Stimulated activated naive CD4-positive, alpha-beta T cell treated with Interleukin-2 at 50 U/mL for 16 hours (primary cell): ENCODE measurements at regions not wholly inside any gene's neighbourhood (a gene's known extent, or its start where the extent isn't known, plus 50 kb on each side); places are given as distances from the start of the nearest gene placed in this dataset.

Experiments
- DNase-seq: peaks from one replicate; lab custom pipeline; 2025; lab: John Stamatoyannopoulos, UW

DNA sequence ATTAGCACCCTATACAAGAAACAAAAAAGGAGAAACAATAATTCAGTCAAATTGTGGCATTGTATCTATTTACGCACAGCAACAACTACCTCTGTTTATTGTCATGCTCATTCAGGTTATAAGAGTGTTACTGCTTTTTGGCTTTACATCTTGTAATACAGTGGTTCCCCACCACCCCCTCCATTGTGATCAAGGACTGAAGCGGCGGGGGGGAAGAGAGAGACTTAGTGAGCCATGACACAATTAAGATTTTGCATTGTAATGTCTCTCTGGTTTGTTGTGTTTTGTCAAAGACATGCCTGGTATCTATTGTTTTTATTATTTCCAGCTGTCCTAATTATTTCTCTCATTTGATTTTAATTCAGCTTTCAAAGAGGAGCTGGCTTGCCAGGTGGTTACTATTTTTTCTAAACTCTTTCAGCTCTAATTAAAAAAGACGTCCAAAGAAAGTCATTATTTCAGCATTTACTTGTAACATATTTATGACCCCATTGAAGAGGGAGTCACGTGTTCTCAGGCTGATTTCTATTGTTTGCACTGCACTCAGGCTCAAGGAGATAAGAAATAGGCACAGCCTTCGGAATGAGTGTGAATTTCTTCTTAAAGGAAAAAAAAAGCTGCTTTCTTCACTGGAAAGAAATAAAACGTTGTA, 234.4 kb upstream of the TBL1XR1 start:
- DNase-seq = no peak

DNA sequence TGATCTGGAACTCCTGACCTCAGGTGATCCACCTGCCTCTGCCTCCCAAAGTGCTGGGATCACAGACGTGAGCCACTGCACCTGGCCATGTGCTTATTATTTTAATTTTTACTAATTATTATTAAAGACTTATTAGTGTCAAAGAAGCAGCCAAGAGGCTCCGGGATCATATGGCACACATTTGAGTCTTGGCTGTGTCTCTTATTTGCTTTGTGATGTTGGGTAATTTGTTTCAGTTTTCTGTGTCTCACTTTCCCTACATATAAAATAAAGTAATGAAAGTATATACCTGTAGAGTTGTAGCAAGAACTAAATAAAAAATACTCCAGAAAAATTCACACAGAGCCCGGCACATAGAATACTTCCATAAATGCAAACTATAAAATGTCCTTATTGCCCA, 238.0 kb upstream of the TBL1XR1 start:
- no peak for DNase-seq

DNA sequence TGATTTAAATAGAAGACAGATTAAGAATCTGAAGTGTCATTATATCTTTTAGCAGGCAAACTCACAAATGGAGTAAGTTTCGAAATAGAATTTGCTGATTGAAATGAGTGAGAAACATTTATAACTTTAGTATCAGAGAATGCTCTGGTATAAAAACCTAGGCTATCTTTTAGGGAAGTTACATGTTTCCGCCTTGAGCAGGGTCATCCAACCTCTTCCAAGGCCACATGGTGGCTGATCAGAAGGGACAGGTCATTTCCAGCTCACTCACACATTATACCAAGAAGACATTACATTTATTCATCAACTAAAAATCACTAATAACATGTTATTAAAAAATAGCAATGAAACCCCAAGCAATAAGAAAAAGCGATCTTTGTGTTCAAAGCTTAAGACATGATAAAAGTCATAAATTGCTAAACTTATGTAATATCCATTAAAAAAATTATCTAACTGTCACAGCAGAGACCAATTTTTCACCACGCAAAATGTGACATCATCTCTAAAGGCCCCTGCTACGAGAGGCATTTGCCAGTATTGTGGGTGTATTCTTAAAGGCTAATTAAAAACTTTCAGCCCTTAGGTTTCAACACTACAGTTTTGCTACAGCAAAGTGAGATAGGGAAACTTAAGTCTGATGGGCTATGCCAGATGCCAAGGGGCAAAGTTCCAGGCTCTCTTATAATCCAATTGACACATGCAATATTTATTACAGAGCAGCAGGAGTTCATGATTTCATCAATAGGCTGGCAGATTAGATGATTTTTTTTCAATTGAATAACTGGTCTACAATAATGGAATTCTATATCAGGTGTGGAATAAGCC, 240.4 kb upstream of the TBL1XR1 start:
- no peak for DNase-seq

- no peak for DNase-seq
These were observed 241.4 kb upstream of the TBL1XR1 start for GRCh38 chr3:177438596-177439220.

DNA sequence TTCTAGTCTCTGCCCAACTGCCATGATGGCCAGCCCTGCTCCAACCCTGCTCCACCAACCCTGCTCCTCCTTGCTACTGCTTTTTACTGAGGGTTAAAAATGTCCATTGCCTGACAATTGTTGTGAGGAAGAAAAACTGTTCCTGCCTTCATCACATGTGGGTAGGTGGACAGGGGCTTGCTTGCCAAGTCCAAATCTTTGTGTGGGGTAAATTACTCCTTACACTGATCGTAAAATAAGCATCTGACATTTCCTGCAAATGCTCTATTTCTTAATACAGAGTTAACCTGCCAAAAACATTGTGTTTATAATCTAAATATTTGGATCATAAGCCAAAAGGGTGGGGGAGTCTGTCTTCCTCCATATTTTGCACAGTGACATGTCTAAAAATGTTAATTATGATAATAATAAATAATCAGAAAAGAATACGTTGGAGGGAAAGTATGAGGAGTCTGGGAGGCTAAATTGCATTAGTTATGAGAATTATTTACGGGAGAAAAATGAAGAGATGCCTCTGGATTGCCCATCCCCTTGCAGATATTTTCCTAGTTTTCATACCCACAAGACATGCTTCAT, 242.5 kb upstream of the TBL1XR1 start:
- DNase-seq = no peak

GRCh38 chr3:177440456-177441104, 243.3 kb upstream of the TBL1XR1 start:
- no peak for DNase-seq

GRCh38 chr3:177441276-177441812, 244.1 kb upstream of the TBL1XR1 start:
- no peak for DNase-seq

GRCh38 chr3:177441813-177442646, 244.7 kb upstream of the TBL1XR1 start:
- DNase-seq = no peak

DNA sequence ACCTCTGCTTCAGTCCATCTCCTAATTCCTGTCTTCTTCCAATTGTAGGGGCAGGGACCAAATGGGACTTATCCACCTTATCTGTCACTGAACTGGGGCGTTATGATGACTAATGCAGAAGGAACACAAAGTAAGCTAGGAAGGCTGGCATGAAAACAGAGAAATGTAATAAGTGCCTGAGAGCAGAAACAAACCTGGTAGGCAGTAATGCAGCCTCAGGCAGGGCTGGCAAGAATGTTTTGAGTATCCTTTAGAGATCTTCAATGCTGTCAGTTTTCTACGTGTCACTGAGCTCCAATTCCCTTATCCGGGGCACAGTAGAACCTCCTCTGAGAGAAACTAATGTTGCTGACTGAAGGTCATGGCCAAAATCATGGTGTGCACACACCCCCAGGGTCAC, 246.2 kb upstream of the TBL1XR1 start:
- no peak for DNase-seq

DNA sequence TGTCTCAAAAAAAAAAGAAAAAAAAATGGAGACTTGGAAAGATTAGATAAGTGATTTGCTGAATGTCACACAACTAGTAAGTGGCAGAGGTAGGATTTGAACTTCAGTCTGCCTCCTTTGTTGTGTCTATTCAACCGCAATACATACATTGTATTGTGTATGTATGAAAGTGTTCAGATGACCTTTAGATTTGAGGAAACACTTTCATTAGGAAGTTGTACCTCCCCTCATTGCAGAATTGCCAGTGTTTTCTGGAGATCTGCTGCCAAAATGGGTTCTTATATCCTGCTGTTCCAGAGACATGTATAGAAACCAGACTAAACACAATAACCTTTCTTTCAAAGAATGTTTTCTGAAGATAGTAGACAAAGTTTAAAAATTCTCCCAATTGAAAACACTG, 247.4 kb upstream of the TBL1XR1 start:
- DNase-seq = no peak

GRCh38 chr3:177445549-177445948, 248.3 kb upstream of the TBL1XR1 start:
- no peak for DNase-seq

- no peak for DNase-seq
These were observed 248.9 kb upstream of the TBL1XR1 start for GRCh38 chr3:177446165-177446601.

DNA sequence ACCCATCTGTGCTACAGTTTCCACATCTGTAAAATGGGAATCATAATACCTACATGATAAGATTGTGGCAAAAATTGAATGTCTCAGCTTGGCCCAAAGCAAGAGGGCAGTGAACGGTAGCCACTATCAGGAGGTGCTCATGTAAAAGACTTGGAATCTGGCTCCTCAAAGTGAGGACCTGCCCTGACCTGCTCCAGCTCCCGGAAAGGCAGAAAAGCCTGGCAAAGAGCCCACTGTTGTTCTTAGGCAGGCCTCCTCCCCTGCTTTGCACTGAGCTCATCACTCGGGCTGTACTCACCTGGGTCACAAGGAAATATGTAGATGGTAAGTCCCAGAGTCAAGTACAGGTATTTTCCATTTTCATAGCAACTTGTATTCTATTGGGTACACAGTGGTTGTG, 250.7 kb upstream of the TBL1XR1 start:
- no peak for DNase-seq

DNA sequence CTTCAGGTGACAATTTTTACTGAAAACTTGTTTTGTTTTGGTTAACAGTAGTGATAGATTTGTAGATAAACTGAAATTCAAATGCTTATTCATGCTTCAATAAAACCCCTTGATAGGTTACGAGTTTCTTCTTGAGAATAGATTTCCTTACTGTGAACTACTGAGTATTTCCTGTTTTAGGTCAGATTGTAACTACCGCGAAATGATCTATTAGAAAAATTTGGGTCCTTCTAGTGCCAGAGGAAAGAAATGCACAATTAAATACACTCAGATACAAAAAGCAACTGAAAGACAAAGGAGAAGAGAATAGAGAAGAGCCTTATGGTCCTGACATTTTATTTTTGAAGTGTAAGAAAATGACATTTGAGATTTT, 251.7 kb upstream of the TBL1XR1 start:
- no peak for DNase-seq

DNA sequence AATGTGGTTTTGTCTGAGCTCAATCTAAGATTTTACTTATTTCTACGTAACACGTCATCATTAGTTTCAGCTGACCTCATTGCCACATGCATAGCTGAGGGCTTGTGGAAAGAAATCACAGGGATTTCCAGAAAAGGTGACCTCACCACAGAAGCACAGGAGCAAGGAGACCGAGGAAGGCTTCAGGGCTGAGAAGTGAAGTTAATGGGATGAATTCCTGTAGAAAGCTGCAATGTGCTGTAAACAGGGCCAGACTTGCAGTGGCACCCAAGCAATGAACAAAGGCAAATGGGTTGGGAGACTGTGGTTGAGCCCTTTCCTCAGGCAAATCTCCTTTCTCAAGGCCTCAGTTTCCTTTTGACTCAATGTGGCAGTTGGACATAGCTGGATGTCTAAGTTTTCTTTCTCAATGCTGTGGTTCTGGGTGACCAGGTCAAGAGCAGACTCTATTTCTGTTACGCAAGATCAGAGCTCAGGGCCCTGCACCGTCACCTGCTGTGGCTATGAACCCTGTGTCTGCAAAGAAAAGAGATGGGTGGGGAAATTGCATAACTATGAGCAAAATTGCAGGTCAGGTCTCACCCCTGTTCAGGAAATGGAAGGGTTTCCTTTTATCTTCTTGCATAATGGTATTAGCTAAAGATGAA, 252.2 kb upstream of the TBL1XR1 start:
- DNase-seq = no peak

DNA sequence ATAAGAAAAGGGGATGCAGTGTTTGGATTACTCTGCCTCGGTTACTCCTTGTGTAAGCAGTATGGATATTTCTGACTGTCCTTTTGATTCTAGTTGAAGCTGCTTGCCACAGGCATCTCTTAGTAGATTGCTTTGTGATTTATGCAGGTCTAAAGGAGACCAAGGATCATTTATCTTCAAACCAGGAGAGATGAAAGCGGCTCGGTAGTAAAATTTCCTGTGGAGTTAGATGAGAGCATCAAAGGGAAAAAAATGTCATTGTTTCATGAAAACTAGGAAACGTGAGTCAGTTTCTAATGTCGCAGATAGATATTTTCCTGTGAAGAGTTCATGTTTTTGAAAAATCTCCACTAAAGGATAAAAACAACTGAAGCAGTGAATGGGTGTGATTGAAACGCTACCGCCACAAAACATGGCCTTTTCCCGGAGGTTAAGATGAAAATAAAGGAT, 254.0 kb upstream of the TBL1XR1 start:
- no peak for DNase-seq

DNA sequence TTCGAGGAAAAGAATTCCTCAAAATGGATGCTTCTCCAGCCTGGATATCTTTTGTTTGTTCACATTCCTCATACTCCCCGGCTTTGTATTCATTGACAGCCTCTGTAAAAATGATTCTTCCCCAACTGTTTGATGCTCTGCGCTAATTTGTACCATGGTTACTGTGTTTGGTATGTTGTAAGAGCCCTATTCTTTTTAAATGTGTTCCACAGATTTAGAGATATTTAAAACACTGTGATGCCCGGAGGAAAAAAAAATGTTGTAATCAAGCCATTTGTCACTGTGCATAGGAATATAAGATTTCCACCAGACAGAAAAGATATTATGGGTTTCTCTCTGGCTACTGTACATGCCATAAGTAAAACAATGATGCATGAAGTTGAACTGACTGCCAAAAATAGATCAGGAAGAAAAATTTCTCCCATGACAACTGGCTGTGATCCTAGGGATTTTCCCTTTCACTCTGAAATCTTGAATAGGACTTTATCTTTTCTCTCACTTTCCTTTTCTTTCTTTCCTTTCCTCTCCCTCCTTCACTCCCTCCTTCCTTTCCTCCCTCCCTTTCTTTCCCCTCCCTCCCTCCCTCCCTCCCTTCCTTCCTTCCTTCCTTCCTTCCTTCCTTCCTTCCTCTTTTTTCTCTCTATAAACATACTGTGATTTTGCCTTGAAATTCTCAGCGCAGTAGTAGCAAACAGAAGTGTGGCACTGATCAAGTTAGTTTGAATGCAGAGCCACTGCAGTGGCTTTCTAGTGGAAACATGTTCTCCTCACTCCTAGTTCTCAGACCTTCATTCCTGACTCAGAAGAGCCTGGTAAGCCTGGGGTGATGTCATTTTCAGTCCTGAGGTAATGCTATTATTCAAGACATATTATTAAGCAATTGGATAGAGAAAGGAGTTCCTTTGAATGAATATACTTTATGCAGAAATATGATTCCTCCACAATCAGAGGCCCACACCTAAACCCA, 254.9 kb upstream of the TBL1XR1 start:
- DNase-seq = no peak

DNA sequence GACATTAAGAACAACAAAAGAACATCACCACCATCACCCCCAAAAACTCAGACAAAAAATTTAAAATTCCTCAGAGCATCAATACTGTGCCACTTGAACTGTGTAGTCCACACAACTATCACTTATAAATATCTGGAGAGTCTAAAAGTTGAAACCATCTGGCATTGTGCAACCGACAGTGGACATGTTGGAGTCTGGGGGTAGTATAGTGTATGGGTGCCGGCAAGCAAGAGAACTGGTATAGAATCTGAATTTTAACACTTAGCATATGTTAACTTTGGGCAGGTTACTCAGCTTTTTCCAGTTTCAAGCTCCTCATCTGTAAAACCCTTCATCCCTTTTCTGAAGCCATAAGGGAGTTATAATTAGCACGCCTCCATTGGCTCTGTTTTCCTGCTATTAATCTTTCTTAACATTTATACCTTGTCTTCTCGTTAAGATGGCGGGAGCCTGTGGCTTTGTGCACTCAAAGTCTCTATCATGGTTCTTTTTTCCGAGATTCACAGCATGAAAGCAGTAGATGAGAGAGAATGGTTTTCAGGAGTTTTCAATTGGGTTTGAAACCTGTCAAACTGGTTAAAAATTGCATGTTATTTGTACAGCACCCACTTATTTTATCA, 255.7 kb upstream of the TBL1XR1 start:
- no peak for DNase-seq

DNA sequence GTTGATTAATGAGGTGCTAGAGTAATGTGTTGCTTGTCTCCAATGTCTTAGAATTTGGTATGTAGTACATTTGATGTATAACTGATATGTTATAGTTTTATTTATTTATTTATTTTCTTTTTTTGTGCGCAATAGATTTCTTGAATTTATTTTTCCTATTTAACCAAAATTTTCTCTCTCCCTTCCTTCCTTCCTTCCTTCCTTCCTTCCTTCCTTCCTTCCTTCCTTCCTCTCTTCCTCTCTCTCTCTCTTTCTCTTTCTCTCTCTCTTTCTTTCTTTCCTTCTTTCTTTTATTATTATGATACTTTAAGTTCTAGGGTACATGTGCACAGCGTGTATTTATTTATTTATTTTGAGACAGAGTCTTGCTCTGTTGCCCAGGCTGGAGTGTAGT, 256.2 kb upstream of the TBL1XR1 start:
- DNase-seq = no peak
